ENCODE measurements at regions not wholly inside any gene's neighbourhood (a gene's known extent, or its start where the extent isn't known, plus 50 kb on each side); places are given as distances from the start of the nearest gene placed in this dataset.

DNA sequence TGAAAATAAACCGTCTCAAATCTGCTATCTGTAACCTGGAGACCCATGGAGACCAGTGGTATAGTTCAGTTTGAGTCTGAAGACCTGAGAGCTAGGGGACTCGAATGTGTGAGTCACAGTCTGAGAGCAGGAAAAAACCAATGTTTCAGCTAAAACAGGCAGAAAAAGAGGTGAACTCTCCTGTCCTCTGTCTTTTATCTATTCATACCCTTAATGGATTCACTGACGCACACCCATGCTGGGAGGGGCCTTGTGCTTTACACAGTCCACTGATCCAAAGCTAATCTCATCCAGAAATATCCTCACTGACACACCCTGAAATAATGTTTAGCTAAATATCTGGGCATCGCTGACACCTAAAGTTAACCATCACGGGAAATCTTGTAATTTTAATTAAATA, 297.9 kb downstream of the GPM6A start:
- no peak overlapping the region for H3K9ac ChIP-seq (ENCODE audit: low read length)
- no peak overlapping the region for H2AFZ ChIP-seq (ENCODE audit: low read depth, low read length, poor library complexity, severe bottlenecking)
- H4K20me1 ChIP-seq (ENCODE audit: insufficient read depth) = no peaks in the 10 kb centered on the region
- TF ChIP-seq YY1 (IDR thresholded peaks at IDR 0.05; ENCODE audit: extremely low read depth, insufficient replicate concordance, low read depth, low read length) (no peak), SP1 (IDR thresholded peaks at IDR 0.05; ENCODE audit: low read depth) (no peak), POLR2A (IDR thresholded peaks at IDR 0.05; ENCODE audit: borderline replicate concordance, extremely low read depth, insufficient read depth, insufficient read length) (no peak), CEBPB (IDR thresholded peaks at IDR 0.05; ENCODE audit: low read depth) (no peak), RAD21 (IDR thresholded peaks at IDR 0.05; ENCODE audit: low read depth) (no peak), ZFX (IDR thresholded peaks at IDR 0.05) (no peak), POLR2AphosphoS5 (IDR thresholded peaks at IDR 0.05; ENCODE audit: low read depth, low read length) (no peak), SRF (IDR thresholded peaks at IDR 0.05; ENCODE audit: low read depth) (no peak), FOSL1 (IDR thresholded peaks at IDR 0.05; ENCODE audit: low read depth) (no peak), ELF1 (IDR thresholded peaks at IDR 0.05; ENCODE audit: borderline replicate concordance, low read depth) (no peak), CBX3 (IDR thresholded peaks at IDR 0.05; ENCODE audit: low read depth) (no peak), EZH2phosphoT487 (IDR thresholded peaks at IDR 0.05; ENCODE audit: borderline replicate concordance) (no peak)
- TF ChIP-seq, protein P1, sequence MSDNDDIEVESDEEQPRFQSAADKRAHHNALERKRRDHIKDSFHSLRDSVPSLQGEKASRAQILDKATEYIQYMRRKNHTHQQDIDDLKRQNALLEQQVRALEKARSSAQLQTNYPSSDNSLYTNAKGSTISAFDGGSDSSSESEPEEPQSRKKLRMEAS (IDR thresholded peaks at IDR 0.05) = no peak
- TF ChIP-seq, protein P2, sequence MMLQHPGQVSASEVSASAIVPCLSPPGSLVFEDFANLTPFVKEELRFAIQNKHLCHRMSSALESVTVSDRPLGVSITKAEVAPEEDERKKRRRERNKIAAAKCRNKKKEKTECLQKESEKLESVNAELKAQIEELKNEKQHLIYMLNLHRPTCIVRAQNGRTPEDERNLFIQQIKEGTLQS (IDR thresholded peaks at IDR 0.05) = no peak
- TF ChIP-seq, protein P3, sequence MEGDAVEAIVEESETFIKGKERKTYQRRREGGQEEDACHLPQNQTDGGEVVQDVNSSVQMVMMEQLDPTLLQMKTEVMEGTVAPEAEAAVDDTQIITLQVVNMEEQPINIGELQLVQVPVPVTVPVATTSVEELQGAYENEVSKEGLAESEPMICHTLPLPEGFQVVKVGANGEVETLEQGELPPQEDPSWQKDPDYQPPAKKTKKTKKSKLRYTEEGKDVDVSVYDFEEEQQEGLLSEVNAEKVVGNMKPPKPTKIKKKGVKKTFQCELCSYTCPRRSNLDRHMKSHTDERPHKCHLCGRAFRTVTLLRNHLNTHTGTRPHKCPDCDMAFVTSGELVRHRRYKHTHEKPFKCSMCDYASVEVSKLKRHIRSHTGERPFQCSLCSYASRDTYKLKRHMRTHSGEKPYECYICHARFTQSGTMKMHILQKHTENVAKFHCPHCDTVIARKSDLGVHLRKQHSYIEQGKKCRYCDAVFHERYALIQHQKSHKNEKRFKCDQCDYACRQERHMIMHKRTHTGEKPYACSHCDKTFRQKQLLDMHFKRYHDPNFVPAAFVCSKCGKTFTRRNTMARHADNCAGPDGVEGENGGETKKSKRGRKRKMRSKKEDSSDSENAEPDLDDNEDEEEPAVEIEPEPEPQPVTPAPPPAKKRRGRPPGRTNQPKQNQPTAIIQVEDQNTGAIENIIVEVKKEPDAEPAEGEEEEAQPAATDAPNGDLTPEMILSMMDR (IDR thresholded peaks at IDR 0.05 in 2 of 3, conservative IDR thresholded peaks at IDR 0.05 in 1 of 3; ENCODE audit: borderline replicate concordance in 1 of 3, insufficient read depth in 1 of 3, low read depth in 2 of 3, low read length in 2 of 3) = no peak
- no TSS peak for BruUV-seq (replicated peaks)
- no peaks in the 10 kb centered on the region for H3K79me2 ChIP-seq (ENCODE audit: insufficient read depth, low read length)
- no peaks in the 10 kb centered on the region for H3K9me3 ChIP-seq (ENCODE audit: control insufficient read depth in 1 of 2, insufficient read depth in 1 of 2, low read depth in 1 of 2, low read length in 2 of 2)
- intact Hi-C loops (cut with micrococcal nuclease) = no loop called here
- ChIA-PET RAD21 (ENCODE audit: low non-redundant PET in 1 of 2, low total read pairs in 2 of 2, uncharacterized antibody in 2 of 2, unreplicated experiment in 2 of 2) (no interaction called here), CTCF (no interaction called here), POLR2A (no interaction called here)
- DNase-seq (ENCODE audit: low read depth, low spot score) = no peak
- no peak overlapping the region for H3K4me2 ChIP-seq (ENCODE audit: low read length)
- H3K27ac ChIP-seq (ENCODE audit: low read depth, low read length) = no peak overlapping the region
- no peak overlapping the region for H3K4me3 ChIP-seq (replicated peaks in 1 of 2; ENCODE audit: low read depth in 1 of 2, low read length in 2 of 2)
- ATAC-seq = no peak
- no peaks in the 10 kb centered on the region for H3K27me3 ChIP-seq (ENCODE audit: insufficient read depth, low read length)
- no peaks in the 10 kb centered on the region for H3K36me3 ChIP-seq (ENCODE audit: control insufficient read depth in 1 of 2, insufficient read depth in 2 of 2, low read length in 2 of 2)
- H3K9me2 ChIP-seq (ENCODE audit: insufficient read depth) = no peaks in the 10 kb centered on the region
- H3K4me1 ChIP-seq (ENCODE audit: control insufficient read depth in 1 of 2, insufficient read depth in 2 of 2, low read length in 2 of 2) = no peaks in the 10 kb centered on the region
